CMK (cell line): ENCODE measurements at regions not wholly inside any gene's neighbourhood (a gene's known extent, or its start where the extent isn't known, plus 50 kb on each side); places are given as distances from the start of the nearest gene placed in this dataset.
"Not testable (repeated sequence)": the region's sequence is repeated elsewhere in the genome, so short reads cannot be mapped to it uniquely, and the experiment has no call there.

Experiments
- DNase-seq: peaks from one replicate; pipeline ENCODE4 v3.0.0-alpha.2; 2010; ENCODE audit warnings: low read depth

DNA sequence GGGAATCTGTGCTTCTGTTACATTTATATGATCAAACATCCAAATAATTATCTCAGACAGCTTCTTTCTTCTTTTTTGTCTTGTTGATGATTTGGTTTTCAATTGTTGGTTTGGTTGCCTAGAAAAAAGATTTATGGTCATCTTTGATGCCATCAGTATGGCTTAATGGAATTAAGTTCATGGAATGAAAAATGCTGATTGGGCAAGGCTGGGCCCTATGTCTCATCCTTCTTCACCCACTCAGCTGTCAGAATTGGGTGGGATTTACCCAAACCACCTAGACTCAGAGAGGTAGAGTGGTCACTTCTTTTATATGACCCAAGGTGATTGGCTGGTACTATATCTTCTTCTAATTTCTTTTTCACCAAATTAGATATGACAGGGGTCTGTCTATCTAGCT is 258.3 kb downstream of the DOK5 start:
- DNase-seq: no peak

DNA sequence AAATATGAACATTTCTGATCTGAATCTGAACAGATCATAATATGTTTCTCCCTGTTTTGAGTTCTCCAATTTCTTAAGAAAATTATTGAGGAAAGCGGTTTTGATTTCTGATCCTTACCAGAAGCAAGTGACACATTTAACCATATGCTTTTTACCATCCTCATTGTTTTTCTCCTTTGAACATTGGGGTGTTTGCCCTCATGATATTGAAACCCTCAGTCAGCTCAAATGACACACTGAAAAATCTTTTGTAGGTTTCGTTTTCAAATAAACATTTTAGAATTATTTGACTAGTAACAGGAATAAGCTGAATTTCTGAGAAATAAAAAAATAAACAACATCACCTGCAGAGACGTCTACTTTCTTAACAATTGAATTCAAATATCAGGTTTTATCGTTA is 252.1 kb downstream of the DOK5 start:
- DNase-seq: no peak

DNA sequence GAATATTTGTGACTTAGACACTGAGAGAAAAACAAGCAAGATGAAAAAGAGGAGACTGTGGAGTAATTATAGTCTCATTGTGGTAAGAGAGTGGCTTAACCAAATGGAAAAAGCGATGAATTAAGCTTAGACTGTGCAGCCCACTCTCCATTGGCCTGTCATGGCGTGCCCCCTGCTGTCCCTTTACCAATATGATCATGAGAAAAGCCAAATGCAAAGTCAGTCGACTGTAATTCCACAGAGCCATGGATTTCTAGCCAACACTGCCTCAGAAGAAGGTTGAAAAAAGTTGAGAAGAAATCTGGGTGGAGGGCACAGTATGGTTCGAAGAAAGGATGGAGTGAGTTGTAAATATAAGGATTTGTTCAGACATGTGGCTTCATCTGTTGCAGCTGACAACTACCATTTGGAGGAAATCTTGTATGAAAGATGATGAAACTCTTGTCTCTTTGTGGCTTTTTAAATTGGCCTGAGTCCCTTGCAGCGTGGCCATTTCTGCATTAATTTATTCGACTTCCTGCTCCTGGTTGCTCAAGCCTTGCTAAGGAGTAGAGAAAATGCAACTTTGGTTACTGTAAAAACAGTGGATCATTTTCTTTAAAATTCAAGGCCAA is 251.4 kb downstream of the DOK5 start:
- no peak for DNase-seq

DNA sequence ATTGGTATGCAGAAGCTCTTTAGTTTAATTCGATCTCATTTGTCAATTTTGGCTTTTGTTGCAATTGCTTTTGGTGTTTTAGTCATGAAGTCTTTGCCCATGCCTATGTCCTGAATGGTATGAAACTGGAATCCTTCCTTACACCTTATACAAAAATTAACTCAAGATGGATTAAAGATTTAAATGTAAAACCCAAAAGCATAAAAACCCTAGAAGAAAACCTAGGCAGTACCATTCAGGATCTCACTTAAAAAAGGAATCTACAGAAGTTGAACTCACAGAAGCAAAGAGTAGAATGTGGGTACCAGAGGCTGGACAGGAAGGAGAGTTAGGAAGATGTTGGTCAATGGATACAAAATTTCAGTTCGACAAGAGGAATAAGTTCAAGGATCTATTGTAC is 249.9 kb downstream of the DOK5 start:
- DNase-seq: not testable (repeated sequence)

DNA sequence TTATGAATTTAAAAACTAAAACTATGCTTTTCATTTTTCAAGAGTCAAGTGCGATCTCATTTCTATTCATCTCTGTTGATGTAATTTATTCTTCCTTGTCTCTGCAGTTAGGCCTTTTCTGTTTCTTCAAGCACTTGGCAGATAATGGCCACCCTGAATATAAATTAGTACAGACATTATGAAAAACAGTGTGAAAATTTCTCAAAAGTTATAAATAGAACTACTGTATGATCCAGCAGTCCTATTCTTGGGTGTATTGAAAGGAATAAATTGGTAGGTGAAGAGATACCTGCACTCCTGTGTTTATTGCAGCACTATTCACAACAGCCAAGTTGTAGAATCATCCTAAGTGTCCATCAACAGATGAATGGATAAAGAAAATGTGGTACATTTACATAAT is 248.3 kb downstream of the DOK5 start:
- no peak for DNase-seq

DNA sequence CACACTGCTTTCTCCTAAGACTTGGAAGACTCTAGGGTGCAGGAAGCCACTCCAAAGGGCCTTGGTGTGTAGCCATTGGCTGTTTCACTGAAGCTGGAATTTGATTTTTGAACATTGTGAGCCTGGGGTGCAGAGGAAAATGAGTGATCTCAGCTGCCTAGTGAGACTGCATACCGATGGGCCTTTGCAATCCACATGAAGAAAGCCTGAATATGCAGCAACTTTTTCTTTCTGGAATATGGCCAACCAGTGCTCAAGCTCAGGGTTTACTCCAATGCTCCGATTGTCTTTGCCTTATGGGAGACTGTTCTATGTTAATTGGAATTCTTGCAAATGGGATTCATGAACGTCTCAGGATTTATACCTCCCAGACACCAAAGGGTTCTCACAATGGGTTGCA is 242.6 kb downstream of the DOK5 start:
- DNase-seq: no peak

DNA sequence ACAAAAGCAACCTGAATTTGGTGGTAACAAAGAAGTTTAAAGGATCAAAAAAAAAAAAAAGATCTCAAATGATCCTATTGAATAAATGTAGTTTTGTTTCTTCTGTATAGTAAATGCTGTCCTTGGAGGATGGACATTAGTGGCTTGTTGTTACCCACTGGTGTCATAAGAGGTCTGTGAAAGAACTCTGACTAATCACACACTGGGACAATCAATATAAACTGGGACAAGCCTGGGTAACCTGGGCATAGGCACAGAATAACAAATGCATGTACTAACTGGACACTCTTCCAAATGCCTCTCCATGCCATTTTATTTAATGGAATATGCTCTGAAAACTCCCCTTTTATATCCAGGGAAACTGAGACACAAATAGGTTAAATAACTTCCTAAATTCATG is 241.4 kb downstream of the DOK5 start:
- no peak for DNase-seq

DNA sequence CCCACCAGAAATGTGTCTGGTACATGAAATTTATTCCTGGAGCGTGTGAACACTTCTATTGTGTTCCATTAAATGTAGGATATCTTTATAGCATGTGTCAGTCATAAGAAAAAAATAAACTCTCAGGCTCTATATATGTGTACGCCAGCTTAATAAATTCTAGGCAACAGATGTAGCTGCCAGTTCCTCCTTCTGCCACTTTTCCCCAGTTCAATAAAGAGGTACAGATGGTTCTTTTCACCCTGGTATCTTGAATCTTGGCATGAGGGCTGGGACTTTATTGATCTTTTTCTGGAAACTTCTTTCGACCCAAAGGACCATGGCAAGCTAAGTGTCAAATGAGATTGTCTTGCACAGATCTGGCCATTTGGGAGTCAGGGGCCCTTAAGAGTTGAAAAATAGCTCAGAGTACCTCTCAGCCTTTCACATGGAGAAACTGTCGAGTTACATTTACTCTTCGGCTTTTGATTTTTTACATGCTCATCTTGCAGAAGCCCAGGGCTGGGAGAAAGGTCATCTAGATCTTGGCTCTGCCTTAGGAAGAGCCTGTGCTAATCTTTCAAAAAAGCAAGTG is 240.9 kb downstream of the DOK5 start:
- DNase-seq: no peak

DNA sequence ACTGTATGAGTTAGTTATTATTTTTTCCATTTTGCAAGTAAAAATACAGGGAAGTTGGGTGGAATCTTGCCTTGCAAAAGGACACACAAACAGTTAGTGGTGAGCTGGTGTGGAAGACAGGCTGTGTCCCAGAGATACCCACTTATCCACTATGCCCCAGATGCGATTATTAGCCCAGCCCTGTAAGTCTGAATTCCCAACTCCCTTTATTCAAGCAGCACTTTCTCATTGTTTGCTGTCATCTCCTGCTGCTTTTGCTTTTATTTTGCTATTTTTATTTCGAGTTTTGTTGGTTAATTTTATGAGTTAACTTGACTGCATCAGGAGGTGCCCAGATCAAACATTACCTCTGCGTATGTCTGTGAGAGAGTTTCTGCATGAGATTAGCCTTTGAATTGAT is 239.4 kb downstream of the DOK5 start:
- DNase-seq: no peak

DNA sequence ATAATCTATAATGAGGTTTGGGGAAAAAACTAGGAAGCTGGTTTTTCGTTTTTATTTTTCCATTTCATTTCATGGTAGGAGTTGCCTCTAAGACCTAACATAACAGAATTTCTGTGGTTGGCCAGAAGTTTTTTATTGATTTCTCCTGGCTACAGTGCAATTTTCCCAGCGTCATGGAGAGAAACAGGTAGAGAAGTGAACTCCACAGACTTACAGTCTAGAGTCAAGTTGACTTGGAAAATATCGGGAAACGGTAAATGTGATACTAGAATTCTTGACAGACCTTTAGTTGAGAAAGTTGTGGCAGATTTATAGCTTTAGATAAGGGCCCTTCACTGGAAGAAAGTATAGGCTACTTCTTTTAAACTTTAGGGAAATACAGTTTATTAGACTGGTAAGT is 238.3 kb downstream of the DOK5 start:
- no peak for DNase-seq

DNA sequence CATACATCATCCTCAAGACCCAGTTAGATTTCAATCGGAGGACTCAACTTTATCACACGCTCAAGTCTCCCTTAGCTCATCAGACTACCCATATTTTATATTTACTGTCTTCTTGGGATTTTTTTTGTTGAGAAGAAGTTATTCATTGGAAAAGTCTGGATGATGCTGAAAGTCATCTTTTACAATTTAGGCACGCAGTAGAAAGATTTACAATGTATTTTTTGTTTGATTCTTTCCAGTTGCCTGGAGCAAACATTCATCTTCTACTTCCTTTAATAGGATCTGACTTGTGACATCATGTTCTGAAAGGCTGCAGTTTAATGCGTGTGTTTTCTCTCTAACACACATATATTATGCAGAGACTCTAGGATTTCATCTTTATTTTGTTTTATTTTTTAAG is 235.7 kb downstream of the DOK5 start:
- no peak for DNase-seq

DNA sequence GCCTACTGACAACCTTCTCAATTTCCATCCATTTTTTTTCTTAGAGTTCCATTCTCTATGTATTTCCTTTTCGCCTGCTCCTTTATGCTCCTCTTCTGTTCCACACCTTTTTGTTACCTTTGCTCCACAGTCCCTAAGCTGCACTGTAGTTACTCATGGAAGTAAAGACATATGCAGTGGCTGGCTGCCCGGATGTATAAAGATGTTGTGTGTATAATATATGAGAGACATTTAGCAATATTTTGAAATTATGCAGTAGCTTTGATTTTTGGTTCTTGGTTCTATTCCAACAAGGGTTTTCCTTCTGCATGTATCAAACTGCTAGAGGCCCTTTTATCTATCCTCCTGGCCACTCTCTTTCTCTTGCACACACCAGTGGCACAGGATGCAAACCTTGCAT is 234.9 kb downstream of the DOK5 start:
- DNase-seq: no peak

DNA sequence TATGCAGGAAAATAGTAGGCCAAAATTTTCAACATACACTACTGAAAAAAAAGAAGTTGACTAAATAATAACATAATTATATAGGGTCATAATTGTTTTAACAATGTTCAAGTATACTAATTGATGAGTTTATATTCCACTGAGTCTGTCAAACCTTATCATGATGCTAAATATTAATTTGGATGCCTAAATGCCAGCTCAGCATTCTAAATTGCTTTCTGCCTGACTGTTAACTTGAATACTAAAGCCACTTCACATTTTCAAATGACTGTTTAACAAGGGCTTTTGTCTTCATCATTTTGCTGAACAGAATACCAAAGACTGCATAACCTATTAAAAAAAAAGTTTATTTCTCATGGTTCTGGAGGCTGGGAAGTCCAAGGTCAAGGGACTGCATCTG is 232.8 kb downstream of the DOK5 start:
- no peak for DNase-seq

DNA sequence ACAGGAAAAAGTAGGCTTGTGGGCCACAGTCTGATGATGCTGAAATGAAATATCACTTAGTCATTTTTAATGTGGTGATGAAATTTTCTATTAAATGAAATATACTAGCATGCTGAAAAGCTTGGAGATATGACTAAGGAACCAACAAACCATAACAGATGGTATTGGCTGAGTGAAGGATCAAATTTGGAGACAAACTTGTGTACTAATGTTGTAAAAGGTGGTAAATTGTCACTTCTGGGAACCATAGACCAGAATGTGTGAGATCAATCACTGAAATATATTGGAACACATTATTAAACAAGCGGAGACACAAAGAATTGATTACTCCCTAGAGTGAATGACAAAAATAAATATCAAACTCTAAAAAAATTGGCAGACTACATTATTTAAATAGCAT is 232.4 kb downstream of the DOK5 start:
- DNase-seq: no peak

DNA sequence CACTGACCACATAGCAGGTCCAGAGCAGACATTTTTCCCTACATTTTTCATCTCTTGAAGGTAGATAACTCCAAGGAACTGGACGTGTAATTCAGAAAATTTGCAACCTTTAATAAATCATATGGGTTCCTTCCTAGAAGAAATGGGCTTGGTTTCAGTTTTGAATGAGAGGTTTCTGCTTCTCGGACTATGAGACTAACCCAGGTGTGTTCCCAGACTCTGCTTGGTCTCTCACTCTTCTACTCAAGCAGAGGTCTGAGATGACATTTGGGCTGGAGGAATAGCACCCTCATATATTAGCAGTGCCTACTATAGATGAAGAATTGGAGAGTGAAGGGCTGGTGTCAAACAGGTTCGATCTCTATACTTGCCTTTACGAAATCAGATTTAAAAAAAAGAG is 231.2 kb downstream of the DOK5 start:
- DNase-seq: no peak

DNA sequence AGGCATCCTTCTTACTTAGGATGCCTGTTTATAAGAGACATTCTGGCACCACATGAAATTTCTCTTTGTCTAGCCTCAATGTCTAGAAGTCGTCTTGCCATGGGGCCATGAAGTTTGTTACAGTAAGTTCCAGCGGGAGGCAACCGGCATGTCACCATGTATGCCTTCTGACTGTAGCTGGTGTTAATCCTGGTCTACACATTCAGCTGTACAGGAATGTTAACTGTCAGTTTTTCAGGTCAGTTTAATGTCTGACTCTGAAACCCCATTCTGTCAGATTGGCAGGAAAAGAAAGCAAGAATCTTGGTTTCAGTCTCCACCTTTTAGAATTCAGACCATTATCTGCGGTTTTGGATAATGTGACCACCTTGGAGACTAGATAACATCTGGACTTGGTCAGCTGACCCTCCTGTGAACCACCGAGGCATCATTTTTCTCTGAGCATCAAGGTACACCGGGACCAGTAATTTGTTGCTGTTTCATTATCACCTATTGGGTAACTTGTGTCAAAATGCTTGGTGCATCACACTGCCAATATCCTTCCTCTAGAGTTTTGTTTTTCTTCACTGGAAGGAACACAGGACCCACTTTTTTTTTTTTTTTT is 228.7 kb downstream of the DOK5 start:
- DNase-seq: no peak
